CD4-positive, alpha-beta T cell treated with Interleukin-10 for 1 hour (primary cell): ENCODE measurements at regions not wholly inside any gene's neighbourhood (a gene's known extent, or its start where the extent isn't known, plus 50 kb on each side); places are given as distances from the start of the nearest gene placed in this dataset.
"Not testable (repeated sequence)": the region's sequence is repeated elsewhere in the genome, so short reads cannot be mapped to it uniquely, and the experiment has no call there.

ENCODE experiments used
- DNase-seq: peaks from one replicate; pipeline ENCODE4 v3.0.0-alpha.2; 2020

- no peak for DNase-seq
Observed at GRCh38 chr10:84634636-84635035, 306.2 kb downstream of the CCSER2 start.

GRCh38 chr10:84650628-84651027, 322.2 kb downstream of the CCSER2 start:
- not testable (repeated sequence) for DNase-seq

- DNase-seq: no peak
Observed at GRCh38 chr10:84654671-84655070, 326.3 kb downstream of the CCSER2 start.

- no peak for DNase-seq
Observed at GRCh38 chr10:84659027-84659426, 330.6 kb downstream of the CCSER2 start.

GRCh38 chr10:84659497-84660439, 331.4 kb downstream of the CCSER2 start:
- no peak for DNase-seq

- DNase-seq: no peak
Observed at GRCh38 chr10:84660450-84661159, 332.2 kb downstream of the CCSER2 start.

- DNase-seq: no peak
Observed at GRCh38 chr10:84665211-84665610, 336.8 kb downstream of the CCSER2 start.

GRCh38 chr10:84665883-84666463, 337.6 kb downstream of the CCSER2 start:
- DNase-seq: no peak

- no peak for DNase-seq
Observed at GRCh38 chr10:84668186-84668763, 339.9 kb downstream of the CCSER2 start.

- no peak for DNase-seq
Observed at GRCh38 chr10:84675060-84675459, 346.7 kb downstream of the CCSER2 start.

GRCh38 chr10:84676536-84676935, 348.1 kb downstream of the CCSER2 start:
- no peak for DNase-seq

- no peak for DNase-seq
Observed at GRCh38 chr10:84681781-84682180, 353.4 kb downstream of the CCSER2 start.

GRCh38 chr10:84683550-84683949, 355.2 kb downstream of the CCSER2 start:
- DNase-seq: no peak

- DNase-seq: no peak
Observed at GRCh38 chr10:84683980-84684740, 355.8 kb downstream of the CCSER2 start.

GRCh38 chr10:84685047-84685660, 356.8 kb downstream of the CCSER2 start:
- no peak for DNase-seq

- DNase-seq: no peak
Observed at GRCh38 chr10:84693006-84693405, 364.6 kb downstream of the CCSER2 start.

GRCh38 chr10:84695902-84696301, 367.5 kb downstream of the CCSER2 start:
- no peak for DNase-seq

GRCh38 chr10:84696610-84697009, 368.2 kb downstream of the CCSER2 start:
- DNase-seq: no peak

GRCh38 chr10:84698989-84699388, 370.6 kb downstream of the CCSER2 start:
- no peak for DNase-seq

- no peak for DNase-seq
Observed at GRCh38 chr10:84700668-84701369, 372.4 kb downstream of the CCSER2 start.

- no peak for DNase-seq
Observed at GRCh38 chr10:84701370-84701720, 373.0 kb downstream of the CCSER2 start.

- no peak for DNase-seq
Observed at GRCh38 chr10:84704101-84704500, 375.7 kb downstream of the CCSER2 start.
